Naive thymus-derived CD4-positive, alpha-beta T cell (primary cell): ENCODE measurements at regions not wholly inside any gene's neighbourhood (a gene's known extent, or its start where the extent isn't known, plus 50 kb on each side); places are given as distances from the start of the nearest gene placed in this dataset.
A peak's percentile ranks its signal among the peaks of the same experiment; 100 is the strongest.

Source experiments
- ATAC-seq: fragments of 150-1000 bp; cut with Tn5 transposase; 2 replicates; pipeline ENCODE4 v1.10.0; 2021; ENCODE audit warnings: mild to moderate bottlenecking, moderate library complexity
- CTCF ChIA-PET: fragments of 350-600 bp; sonication (Branson Sonifier 250); formaldehyde crosslinking; loops from one replicate; lab custom pipeline; 2021; ENCODE audit warnings: antibody characterized with exemption; lab: Charles Lee
- POLR2A ChIA-PET: fragments of 350-600 bp; sonication (Branson Sonifier 250); formaldehyde crosslinking; loops from one replicate; lab custom pipeline; 2021; ENCODE audit warnings: antibody characterized with exemption, inconsistent platforms; lab: Charles Lee
- DNase-seq, 9 donors: peaks; one replicate each; pipeline versions ENCODE4 v3.0.0 to v3.0.0-alpha.2; 2020 to 2022; ENCODE audit warnings: mixed read lengths in 1 of 9
- H3K27ac ChIP-seq: one replicate; pipeline ENCODE4 v1.7.0; 2013; ENCODE audit warnings: mild to moderate bottlenecking, low read depth, low read length, moderate library complexity
- H3K27me3 ChIP-seq, 2 donors: one replicate each; pipeline ENCODE4 v1.7.0; 2013; ENCODE audit warnings: low read length in 2 of 2, mild to moderate bottlenecking in 2 of 2, moderate library complexity in 2 of 2; ENCODE audit not compliant: control insufficient read depth in 2 of 2, insufficient read depth in 2 of 2
- H3K36me3 ChIP-seq, 3 experiments: 1 replicate in 2 of 3; 2 replicates in 1 of 3; pipeline ENCODE4 v1.7.0; 2013; ENCODE audit warnings: low read length in 3 of 3, mild to moderate bottlenecking in 3 of 3, moderate library complexity in 1 of 3; ENCODE audit not compliant: insufficient read depth in 3 of 3, control insufficient read depth in 2 of 3
- H3K4me1 ChIP-seq, 2 donors: one replicate each; pipeline ENCODE4 v1.7.0; 2013; ENCODE audit warnings: low read length in 2 of 2, mild to moderate bottlenecking in 2 of 2, moderate library complexity in 1 of 2; ENCODE audit not compliant: control insufficient read depth in 2 of 2, insufficient read depth in 2 of 2
- H3K4me3 ChIP-seq: 2 replicates; pipeline ENCODE4 v1.7.0; 2013; ENCODE audit warnings: mild to moderate bottlenecking, low read length
- H3K9me3 ChIP-seq, 3 experiments: 1 replicate in 2 of 3; 2 replicates in 1 of 3; pipeline ENCODE4 v1.7.0; 2013; ENCODE audit warnings: low read length in 3 of 3; ENCODE audit not compliant: control insufficient read depth in 2 of 3
- H3K27ac Mint-ChIP-seq, 9 donors: one replicate each; pipeline ENCODE4 v1.8.0; 2020 to 2022; ENCODE audit warnings: mixed read lengths in 9 of 9, mild to moderate bottlenecking in 8 of 9, moderate library complexity in 5 of 9, inconsistent platforms in 2 of 9
- H3K27me3 Mint-ChIP-seq, 5 donors: one replicate each; pipeline ENCODE4 v1.8.0; 2021 to 2022; ENCODE audit warnings: mixed read lengths in 5 of 5, mild to moderate bottlenecking in 1 of 5
- H3K36me3 Mint-ChIP-seq, 5 donors: one replicate each; pipeline ENCODE4 v1.8.0; 2020 to 2022; ENCODE audit warnings: mixed read lengths in 5 of 5, mild to moderate bottlenecking in 3 of 5, inconsistent platforms in 1 of 5
- H3K4me1 Mint-ChIP-seq, 7 donors: one replicate each; pipeline ENCODE4 v1.8.0; 2020 to 2022; ENCODE audit warnings: mixed read lengths in 7 of 7, mild to moderate bottlenecking in 3 of 7, inconsistent platforms in 1 of 7
- H3K4me3 Mint-ChIP-seq, 10 donors: one replicate each; pipeline ENCODE4 v1.8.0; 2020 to 2022; ENCODE audit warnings: mild to moderate bottlenecking in 10 of 10, mixed read lengths in 10 of 10, moderate library complexity in 6 of 10, inconsistent platforms in 2 of 10
- H3K9me3 Mint-ChIP-seq, 11 donors: one replicate each; pipeline ENCODE4 v1.8.0; 2020 to 2022; ENCODE audit warnings: mixed read lengths in 11 of 11, mild to moderate bottlenecking in 4 of 11, inconsistent platforms in 1 of 11, moderate library complexity in 1 of 11
- intact Hi-C, 2 donors: fragments of 100-400 bp; cut with micrococcal nuclease; formaldehyde crosslinking; loops; one replicate each; pipeline ENCODE4 v1.15.1; 2023

DNA sequence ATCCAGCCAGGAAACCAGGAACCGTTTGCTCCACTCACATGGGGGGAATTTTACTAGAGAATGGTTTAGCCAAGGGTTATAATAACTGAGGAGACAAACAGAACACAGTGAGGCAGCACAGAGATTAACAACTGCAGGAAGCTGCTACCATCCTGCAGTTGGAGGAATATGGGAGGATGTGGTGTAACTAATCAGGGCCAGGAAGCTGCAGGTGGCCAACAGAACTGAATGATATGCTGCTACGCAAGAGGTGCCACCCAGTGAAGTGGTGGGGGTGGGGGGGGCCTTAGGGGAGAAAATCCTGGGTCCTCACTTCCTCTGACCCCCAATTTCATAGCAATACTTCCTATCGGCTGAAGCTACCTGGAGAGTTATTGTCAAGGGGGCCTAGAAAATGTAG is 306.4 kb upstream of the STT3B start:
- ChIA-PET CTCF (interaction anchor here (0.7 to 2.0 kb wide), 4 partner anchors 11 to 529 kb away, joined by 3 to 6 read pairs (median 3); partner anchors contain the start of gene STT3B), POLR2A (interaction anchor here (0.7 to 6.1 kb wide), 7 partner anchors 9 to 1233 kb away, joined by 3 to 47 read pairs (median 3); partner anchors contain the start of gene STT3B)
- intact Hi-C loops: loop anchor here (1.0 to 10.0 kb wide), 7 partner anchors 12 to 1888 kb away; partner anchors contain the start of genes CRTAP (in 1 of the 2) and STT3B (in 1 of the 2)
- Mint-ChIP-seq H3K4me1 (peaks cover 75 to 96% (median 92%) of the 10 kb centered on the region in 7 donors), H3K27ac (peak overlapping the region; percentile 82 to 96 (median 92)), H3K36me3 (peaks cover 0 to 27% (median 0%) of the 10 kb centered on the region in 5 donors), H3K4me3 (peak overlapping the region; percentile 38 to 80 (median 68)), H3K27me3 (no peaks in the 10 kb centered on the region), H3K9me3 (peaks cover 0 to 9% (median 0%) of the 10 kb centered on the region in 11 donors)
- H3K4me3 ChIP-seq: peak overlapping the region; percentile 47
- no peaks in the 10 kb centered on the region for H3K9me3 ChIP-seq
- no peaks in the 10 kb centered on the region for H3K36me3 ChIP-seq
- no peaks in the 10 kb centered on the region for H3K27me3 ChIP-seq
- ATAC-seq: peak; percentile 46
- peaks cover 74 to 81% of the 10 kb centered on the region in 2 donors for H3K4me1 ChIP-seq
- peak overlapping the region; percentile 66 for H3K27ac ChIP-seq
- peak in 7 of 9 donors; percentile 26 to 68 (median 62) for DNase-seq

DNA sequence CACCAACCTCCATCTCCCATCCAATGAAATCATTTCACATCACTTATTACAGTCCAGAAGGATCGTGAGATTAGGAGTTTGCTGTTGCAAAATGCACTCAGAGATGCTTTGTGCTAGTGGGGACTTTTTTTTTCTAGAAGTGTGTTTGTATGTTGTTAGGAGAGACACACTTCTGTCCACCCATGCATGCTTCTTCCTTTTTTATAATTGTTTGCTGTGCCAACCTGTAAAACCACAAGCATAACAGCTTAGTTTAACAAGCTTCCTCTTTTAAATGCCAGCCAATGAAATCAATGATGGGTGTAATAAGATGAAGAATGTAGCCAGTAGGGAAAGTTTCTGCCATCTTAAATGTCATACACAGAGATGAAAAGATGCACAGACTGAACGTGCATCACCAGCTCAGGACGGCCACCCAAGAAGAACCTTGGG is 305.6 kb upstream of the STT3B start:
- Histone ChIP-seq H3K36me3 (no peaks in the 10 kb centered on the region), H3K4me3 (peak overlapping the region; percentile 47), H3K4me1 (peaks cover 75 to 84% of the 10 kb centered on the region in 2 donors), H3K9me3 (no peaks in the 10 kb centered on the region), H3K27ac (peak overlapping the region; percentile 66), H3K27me3 (no peaks in the 10 kb centered on the region)
- CTCF ChIA-PET: interaction anchor here (0.6 to 1.3 kb wide), 3 partner anchors 276 to 306 kb away, joined by 3 read pairs; partner anchors contain the start of gene STT3B
- Mint-ChIP-seq H3K4me1 (peaks cover 73 to 97% (median 93%) of the 10 kb centered on the region in 7 donors), H3K9me3 (peaks cover 0 to 9% (median 0%) of the 10 kb centered on the region in 11 donors), H3K4me3 (peak overlapping the region; percentile 38 to 80 (median 66)), H3K27me3 (no peaks in the 10 kb centered on the region), H3K27ac (peak overlapping the region; percentile 82 to 96 (median 92)), H3K36me3 (peaks cover 0 to 28% (median 0%) of the 10 kb centered on the region in 5 donors)
- ATAC-seq (peak; percentile 89), DNase-seq (peak in 7 of 9 donors; percentile 38 to 82 (median 60))
- POLR2A ChIA-PET: interaction anchor here (0.7 to 6.1 kb wide), 6 partner anchors 9 to 1232 kb away, joined by 3 to 47 read pairs (median 18); partner anchors contain the start of gene STT3B
- intact Hi-C loops: loop anchor here (1.0 to 10.0 kb wide), 5 partner anchors 13 to 1888 kb away; partner anchors contain the start of gene CRTAP (in 1 of the 2)

DNA sequence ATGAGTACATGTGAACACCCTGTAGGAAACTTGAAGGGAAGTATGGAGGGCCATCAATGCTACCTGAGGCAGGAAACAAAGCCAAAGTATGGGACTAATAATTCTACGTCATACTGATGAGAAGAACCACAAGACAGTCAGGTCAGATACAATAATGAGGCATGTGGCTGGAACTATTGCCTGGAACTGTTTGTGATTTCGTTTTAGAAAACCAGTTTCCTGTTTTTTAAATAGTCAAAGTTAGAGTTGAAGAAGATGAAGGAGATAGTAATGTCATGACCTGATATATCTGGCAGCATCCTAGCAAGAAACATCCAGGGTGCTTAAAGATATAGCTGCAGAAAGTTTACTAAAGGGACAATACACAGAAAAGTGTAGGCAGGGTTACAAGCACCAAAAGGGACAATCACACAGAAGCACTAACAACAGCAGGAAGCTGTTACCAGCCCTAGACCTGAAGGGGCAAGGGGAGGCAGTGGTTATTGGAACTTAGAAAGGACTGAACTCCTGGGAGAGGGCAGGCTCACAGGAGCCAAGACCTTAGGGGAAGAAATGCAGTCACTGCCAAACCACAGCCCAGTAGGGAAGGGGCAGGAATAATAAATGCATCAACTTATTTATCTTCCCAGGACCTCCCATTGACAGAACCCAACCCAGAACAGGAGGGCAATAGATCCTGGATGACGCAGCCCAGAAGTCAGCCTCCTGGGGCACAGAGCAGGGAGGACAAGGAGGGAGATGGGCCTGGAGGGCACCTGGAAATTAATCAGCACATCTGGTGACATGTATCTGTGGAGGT is 302.1 kb upstream of the STT3B start:
- Histone ChIP-seq H3K36me3 (no peaks in the 10 kb centered on the region), H3K27ac (no peak overlapping the region), H3K4me1 (peaks cover 51 to 81% of the 10 kb centered on the region in 2 donors), H3K4me3 (peak overlapping the region; percentile 1), H3K27me3 (no peaks in the 10 kb centered on the region), H3K9me3 (no peaks in the 10 kb centered on the region)
- H3K4me3 Mint-ChIP-seq: peak overlapping the region; percentile 48 to 76 (median 64)
- ChIA-PET CTCF (interaction anchor here (0.9 kb wide), 2 partner anchors 10 to 15 kb away, joined by 3 to 4 read pairs; no protein-coding TSS in a partner anchor), POLR2A (interaction anchor here (2.8 kb wide), 1 partner anchor 302 kb away, joined by 15 read pairs; the partner anchor contains the start of gene STT3B)
- no peak for ATAC-seq
- peak in 4 of 9 donors; percentile 24 to 50 (median 38) for DNase-seq
- H3K9me3 Mint-ChIP-seq: peaks cover 0 to 9% (median 0%) of the 10 kb centered on the region in 11 donors
- intact Hi-C loops: loop anchor here in 1 of 2 donors (1.0 to 2.0 kb wide), 3 partner anchors 16 to 302 kb away; partner anchors contain the start of gene STT3B
- H3K27ac Mint-ChIP-seq: peak overlapping the region; percentile 63 to 95 (median 85)
- H3K36me3 Mint-ChIP-seq: peaks cover 0 to 34% (median 0%) of the 10 kb centered on the region in 5 donors
- no peaks in the 10 kb centered on the region for H3K27me3 Mint-ChIP-seq
- peaks cover 76 to 99% (median 93%) of the 10 kb centered on the region in 7 donors for H3K4me1 Mint-ChIP-seq

DNA sequence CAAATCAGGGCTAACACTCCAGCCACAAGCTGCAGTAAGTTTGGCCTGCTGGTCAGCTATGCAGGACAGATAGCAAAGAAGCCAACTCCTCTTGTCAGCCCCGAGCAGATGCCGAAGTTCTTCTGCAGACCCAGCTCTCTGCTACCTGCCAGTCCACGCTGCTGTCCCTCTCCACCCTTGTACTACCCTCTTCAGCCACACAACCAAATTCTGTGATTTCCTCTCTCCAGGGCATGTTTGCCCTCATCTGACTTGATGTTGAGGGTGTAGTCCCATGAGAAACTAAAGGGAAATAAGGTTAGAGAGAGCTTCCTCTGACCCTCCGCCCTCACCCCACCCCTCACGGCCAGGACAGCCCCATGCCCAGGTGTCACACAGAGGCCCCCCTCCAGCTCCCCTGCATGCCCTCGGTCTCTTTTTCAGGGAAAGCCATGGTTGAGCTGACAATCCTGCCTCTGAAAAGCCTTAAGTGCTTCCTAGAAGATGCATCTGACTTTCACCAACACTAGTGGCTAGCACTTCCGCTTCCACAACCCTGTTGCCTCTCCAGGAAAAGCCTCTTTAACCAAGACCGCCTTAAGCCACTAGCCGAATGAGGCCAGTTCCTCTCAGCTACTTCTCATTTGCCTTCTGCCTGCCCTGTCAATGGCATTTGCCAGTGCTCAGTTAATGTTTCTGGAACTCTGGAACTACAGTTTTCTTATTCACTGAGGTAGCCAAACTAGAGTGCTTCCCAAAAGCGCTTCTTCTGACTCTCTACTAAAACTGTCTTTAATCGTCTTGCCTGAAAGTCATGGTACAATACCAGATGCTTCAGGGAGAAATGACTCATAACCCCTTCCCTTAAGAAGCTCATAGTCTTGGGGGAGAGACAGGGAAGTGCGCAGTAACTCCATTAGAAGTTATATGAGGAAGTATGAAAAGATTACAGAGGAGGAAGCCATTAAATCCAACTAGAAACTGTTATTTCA is 300.4 kb upstream of the STT3B start:
- Mint-ChIP-seq H3K36me3 (peaks cover 0 to 27% (median 0%) of the 10 kb centered on the region in 5 donors), H3K4me1 (peaks cover 59 to 81% (median 76%) of the 10 kb centered on the region in 7 donors), H3K27ac (peak overlapping the region; percentile 30 to 95 (median 67)), H3K27me3 (no peaks in the 10 kb centered on the region), H3K4me3 (peak overlapping the region; percentile 7 to 68 (median 62)), H3K9me3 (peaks cover 0 to 7% (median 0%) of the 10 kb centered on the region in 11 donors)
- ChIA-PET CTCF (interaction anchor here (0.9 kb wide), 1 partner anchor 8 kb away, joined by 3 read pairs; no protein-coding TSS in a partner anchor), POLR2A (interaction anchor here (1.0 to 2.8 kb wide), 3 partner anchors 9 to 300 kb away, joined by 4 to 15 read pairs (median 4); partner anchors contain the start of gene STT3B)
- H3K27ac ChIP-seq: no peak overlapping the region
- no peaks in the 10 kb centered on the region for H3K36me3 ChIP-seq
- intact Hi-C loops: no loop called here
- H3K27me3 ChIP-seq: no peaks in the 10 kb centered on the region
- DNase-seq (no peak), ATAC-seq (peak; percentile 74)
- H3K9me3 ChIP-seq: no peaks in the 10 kb centered on the region
- H3K4me1 ChIP-seq: peaks cover 34 to 64% of the 10 kb centered on the region in 2 donors
- no peak overlapping the region for H3K4me3 ChIP-seq

DNA sequence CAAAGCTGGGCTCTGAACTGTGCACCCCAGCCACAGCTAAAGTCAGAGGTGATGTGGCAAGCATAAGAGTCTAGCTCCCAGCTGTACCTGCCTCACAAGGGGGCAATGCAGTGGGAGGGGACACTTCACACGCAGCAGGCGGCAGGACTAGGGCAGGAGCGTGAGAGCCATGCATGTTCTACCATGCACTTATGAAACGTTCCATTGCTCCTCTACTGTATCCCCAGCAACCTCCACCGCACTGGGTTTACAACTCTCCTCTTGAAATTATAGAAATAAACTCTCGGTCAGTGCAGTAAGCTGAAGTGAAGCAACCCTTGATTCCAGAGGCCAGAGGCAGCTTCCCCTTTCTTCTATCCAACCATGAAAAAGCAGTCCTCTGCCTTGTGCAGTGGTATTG is 298.6 kb upstream of the STT3B start:
- Histone ChIP-seq H3K27me3 (no peaks in the 10 kb centered on the region), H3K4me3 (no peak overlapping the region), H3K36me3 (no peaks in the 10 kb centered on the region), H3K9me3 (no peaks in the 10 kb centered on the region), H3K4me1 (peaks cover 17 to 46% of the 10 kb centered on the region in 2 donors), H3K27ac (no peak overlapping the region)
- POLR2A ChIA-PET: interaction anchor here (0.7 kb wide), 1 partner anchor 298 kb away, joined by 3 read pairs; the partner anchor contains the start of gene STT3B
- H3K27ac Mint-ChIP-seq: peak overlapping the region in 2 of 9 donors; percentile 22 to 31
- CTCF ChIA-PET: no interaction called here
- peaks cover 0 to 4% (median 0%) of the 10 kb centered on the region in 11 donors for H3K9me3 Mint-ChIP-seq
- peaks cover 0 to 18% (median 0%) of the 10 kb centered on the region in 5 donors for H3K36me3 Mint-ChIP-seq
- ATAC-seq (peak; percentile 52), DNase-seq (no peak)
- peaks cover 48 to 66% (median 62%) of the 10 kb centered on the region in 7 donors for H3K4me1 Mint-ChIP-seq
- peak overlapping the region in 1 of 10 donors; percentile 16 for H3K4me3 Mint-ChIP-seq
- intact Hi-C loops: no loop called here
- peaks cover 0 to 2% (median 0%) of the 10 kb centered on the region in 5 donors for H3K27me3 Mint-ChIP-seq
